Small intestine (tissue), 7 donors: ENCODE measurements at regions not wholly inside any gene's neighbourhood (a gene's known extent, or its start where the extent isn't known, plus 50 kb on each side); places are given as distances from the start of the nearest gene placed in this dataset.
"Not testable (repeated sequence)": the region's sequence is repeated elsewhere in the genome, so short reads cannot be mapped to it uniquely, and the experiment has no call there.

Experiments
- DNase-seq, 2 donors: peaks; one replicate each; pipeline versions ENCODE4 v3.0.0 to v3.0.0-alpha.2; 2013
- FAIRE-seq: peaks from 2 replicates; lab custom pipeline; 2012; peaks lifted over from hg19 to GRCh38; lab: Jason Lieb, UNC
- H3K27ac ChIP-seq, 3 donors: one replicate each; pipeline ENCODE4 v1.5.1; 2013; ENCODE audit warnings: low read length in 2 of 3, mild to moderate bottlenecking in 2 of 3, control low read depth in 1 of 3, inconsistent platforms in 1 of 3, low read depth in 1 of 3, moderate library complexity in 1 of 3
- H3K27me3 ChIP-seq, 3 donors: one replicate each; pipeline ENCODE4 v1.6.1; 2013; ENCODE audit warnings: low read length in 3 of 3, inconsistent platforms in 1 of 3; ENCODE audit not compliant: control insufficient read depth in 3 of 3, insufficient read depth in 3 of 3
- H3K36me3 ChIP-seq, 3 donors: one replicate each; pipeline ENCODE4 v1.6.1; 2013; ENCODE audit warnings: low read length in 3 of 3, inconsistent platforms in 1 of 3, low read depth in 1 of 3, mild to moderate bottlenecking in 1 of 3, moderate library complexity in 1 of 3; ENCODE audit not compliant: control insufficient read depth in 3 of 3, insufficient read depth in 2 of 3
- H3K4me1 ChIP-seq, 3 donors: one replicate each; pipeline ENCODE4 v1.6.1; 2013; ENCODE audit warnings: low read length in 2 of 3, inconsistent platforms in 1 of 3, low read depth in 1 of 3, mild to moderate bottlenecking in 1 of 3, moderate library complexity in 1 of 3; ENCODE audit not compliant: control insufficient read depth in 3 of 3, insufficient read depth in 2 of 3
- H3K4me3 ChIP-seq, 3 donors: one replicate each; pipeline ENCODE4 v1.5.1; 2013; ENCODE audit warnings: low read length in 3 of 3, control low read depth in 1 of 3, inconsistent platforms in 1 of 3, low read depth in 1 of 3, mild to moderate bottlenecking in 1 of 3, moderate library complexity in 1 of 3
- H3K9me3 ChIP-seq, 2 donors: one replicate each; pipeline ENCODE4 v1.6.1; 2013; ENCODE audit warnings: low read depth in 1 of 2, low read length in 1 of 2; ENCODE audit not compliant: control insufficient read depth in 2 of 2, insufficient read depth in 1 of 2
- WGBS, 3 donors: extraction: QIAGEN DNeasy Blood & Tissue Kit; methylation state at CpG; one replicate each; pipeline ENCODE4 v1.1.7; 2013; 5-methylcytosine and 5-hydroxymethylcytosine counted together
- donor health status: healthy with polysubstance abuse.
- donor health status: control.
- donor health status: control.
- donor health status: Bipolar disorder and iron deficiency.
- donor health status: healthy.

- no peaks in the 10 kb centered on the region for H3K27me3 ChIP-seq
- H3K4me1 ChIP-seq = no peaks in the 10 kb centered on the region
- H3K27ac ChIP-seq = no peak overlapping the region
- WGBS, 3 donors = 91 to 98% (median 96%) methylated on average over 1 of the region's 1 CpG
- FAIRE-seq (no peak), DNase-seq (no peak)
- no peak overlapping the region for H3K4me3 ChIP-seq
- H3K36me3 ChIP-seq = no peaks in the 10 kb centered on the region
- H3K9me3 ChIP-seq = peaks cover 0 to 38% of the 10 kb centered on the region in 2 donors
Observed at GRCh38 chr12:47610686-47611252, 95.1 kb downstream of the RPAP3 start.

- DNase-seq (no peak), FAIRE-seq (no peak)
- Histone ChIP-seq H3K27ac (no peak overlapping the region), H3K9me3 (peaks cover 0 to 43% of the 10 kb centered on the region in 2 donors), H3K27me3 (no peaks in the 10 kb centered on the region), H3K36me3 (no peaks in the 10 kb centered on the region), H3K4me3 (no peak overlapping the region), H3K4me1 (no peaks in the 10 kb centered on the region)
- WGBS, 3 donors = 83 to 94% (median 89%) methylated on average over 3 of the region's 3 CpGs
Observed at GRCh38 chr12:47609806-47610205, 96.0 kb downstream of the RPAP3 start.

- not testable (repeated sequence) for H3K27ac ChIP-seq, DNase-seq, H3K36me3 ChIP-seq, H3K4me1 ChIP-seq, H3K27me3 ChIP-seq, H3K4me3 ChIP-seq, FAIRE-seq
- H3K9me3 ChIP-seq = peaks cover 0 to 37% of the 10 kb centered on the region in 2 donors
- 70 to 89% (median 77%) methylated on average over 4 of the region's 4 CpGs for WGBS, 3 donors
Observed at GRCh38 chr12:47608671-47609070, 97.2 kb downstream of the RPAP3 start.

- no peak for DNase-seq
- Histone ChIP-seq H3K27me3 (no peaks in the 10 kb centered on the region), H3K4me1 (no peaks in the 10 kb centered on the region), H3K4me3 (no peak overlapping the region), H3K27ac (no peak overlapping the region), H3K36me3 (no peaks in the 10 kb centered on the region), H3K9me3 (peaks cover 0 to 26% of the 10 kb centered on the region in 2 donors)
- WGBS, 3 donors = 92 to 100% (median 96%) methylated on average over 1 of the region's 1 CpG
- FAIRE-seq = no peak
Observed at GRCh38 chr12:47604221-47604873, 101.5 kb downstream of the RPAP3 start.

- WGBS, 3 donors = 75 to 85% (median 76%) methylated on average over 11 of the region's 11 CpGs
- Histone ChIP-seq H3K9me3 (peaks cover 0 to 29% of the 10 kb centered on the region in 2 donors), H3K36me3 (no peaks in the 10 kb centered on the region), H3K27me3 (no peaks in the 10 kb centered on the region), H3K4me1 (no peaks in the 10 kb centered on the region), H3K4me3 (no peak overlapping the region), H3K27ac (no peak overlapping the region)
- DNase-seq (no peak), FAIRE-seq (no peak)
Observed at GRCh38 chr12:47602949-47603558, 102.8 kb downstream of the RPAP3 start.

- Histone ChIP-seq H3K27ac (no peak overlapping the region), H3K9me3 (peaks cover 0 to 22% of the 10 kb centered on the region in 2 donors), H3K4me3 (no peak overlapping the region), H3K4me1 (no peaks in the 10 kb centered on the region), H3K36me3 (no peaks in the 10 kb centered on the region), H3K27me3 (no peaks in the 10 kb centered on the region)
- 62 to 81% (median 79%) methylated on average over 1 of the region's 1 CpG for WGBS, 3 donors
- no peak for FAIRE-seq
- no peak for DNase-seq
Observed at GRCh38 chr12:47602325-47602724, 103.5 kb downstream of the RPAP3 start.

- H3K4me3 ChIP-seq = no peak overlapping the region
- no peak for FAIRE-seq
- no peak overlapping the region for H3K27ac ChIP-seq
- no peaks in the 10 kb centered on the region for H3K27me3 ChIP-seq
- no peaks in the 10 kb centered on the region for H3K4me1 ChIP-seq
- DNase-seq = no peak
- H3K36me3 ChIP-seq = no peaks in the 10 kb centered on the region
- H3K9me3 ChIP-seq = peaks cover 0 to 17% of the 10 kb centered on the region in 2 donors
Observed at GRCh38 chr12:47601071-47601470, 104.8 kb downstream of the RPAP3 start.

GRCh38 chr12:47591795-47592194 lies 114.0 kb downstream of the RPAP3 start:
- H3K27ac ChIP-seq = peak overlapping the region in 1 of 3 donors; percentile 22
- H3K9me3 ChIP-seq = peaks cover 0 to 2% of the 10 kb centered on the region in 2 donors
- DNase-seq (no peak), FAIRE-seq (no peak)
- WGBS, 3 donors = 45 to 64% (median 62%) methylated on average over 4 of the region's 4 CpGs
- no peaks in the 10 kb centered on the region for H3K4me1 ChIP-seq
- H3K36me3 ChIP-seq = no peaks in the 10 kb centered on the region
- H3K4me3 ChIP-seq = no peak overlapping the region
- H3K27me3 ChIP-seq = no peaks in the 10 kb centered on the region
